ENCODE measurements at regions not wholly inside any gene's neighbourhood (a gene's known extent, or its start where the extent isn't known, plus 50 kb on each side); places are given as distances from the start of the nearest gene placed in this dataset.

- H3K36me3 ChIP-seq (ENCODE audit: control insufficient read depth, insufficient read depth, low read length) = no peaks in the 10 kb centered on the region
- H3K23ac ChIP-seq (ENCODE audit: low read depth, low read length) = no peak overlapping the region
- H3K56ac ChIP-seq (ENCODE audit: extremely low read depth, insufficient read depth, low read length) = no peak overlapping the region
- no peak overlapping the region for H2BK15ac ChIP-seq (ENCODE audit: low read depth, low read length)
- H4K8ac ChIP-seq (ENCODE audit: low read depth in 2 of 2, low read length in 2 of 2) = no peak overlapping the region
- H2AK5ac ChIP-seq (ENCODE audit: low read depth, low read length) = no peak overlapping the region
- intact Hi-C loops (cut with micrococcal nuclease) = no loop called here
- H4K5ac ChIP-seq (ENCODE audit: low read depth, low read length) = no peak overlapping the region
- no peak overlapping the region for H3K27ac ChIP-seq (ENCODE audit: insufficient read depth, low read length)
- DNase-seq (no peak), ATAC-seq (ENCODE audit: low read depth) (no peak)
- POLR2A ChIA-PET (ENCODE audit: unreplicated experiment) = no interaction called here
- in situ Hi-C loops (cut with MboI; ENCODE audit: low sequenced_read_pairs) = no loop called here
- no peaks in the 10 kb centered on the region for H3K9me1 ChIP-seq (ENCODE audit: insufficient read depth, low read length)
- H3K14ac ChIP-seq (replicated peaks; ENCODE audit: low read depth, low read length) = no peak overlapping the region
- no peak overlapping the region for H3K4ac ChIP-seq (ENCODE audit: low read depth, low read length)
- H2BK5ac ChIP-seq (ENCODE audit: low read depth, low read length, poor library complexity, severe bottlenecking) = no peak overlapping the region
- H3K4me3 ChIP-seq (ENCODE audit: insufficient read depth, low read depth, low read length) = no peak overlapping the region
- no peak overlapping the region for H2AFZ ChIP-seq (replicated peaks; ENCODE audit: low read length, poor library complexity)
- H4K20me1 ChIP-seq (ENCODE audit: insufficient read depth, low read length) = no peaks in the 10 kb centered on the region
- no peak overlapping the region for H3K4me2 ChIP-seq (ENCODE audit: low read depth, low read length)
- no peak overlapping the region for H3K18ac ChIP-seq (ENCODE audit: low read depth, low read length)
- no peaks in the 10 kb centered on the region for H3K4me1 ChIP-seq (ENCODE audit: control insufficient read depth, insufficient read depth, low read length)
- BruUV-seq (replicated peaks) = no TSS peak
- H2BK20ac ChIP-seq (ENCODE audit: low read depth, low read length) = no peak overlapping the region
- H3K9me3 ChIP-seq (ENCODE audit: control insufficient read depth, insufficient read depth, low read length) = no peaks in the 10 kb centered on the region
- WGBS, 2 experiments (ENCODE audit: extremely low coverage in 2 of 2, insufficient read length in 1 of 2) = 80% methylated on average over 1 of the region's 5 CpGs; no CpG with 5 or more reads in 1 of the 2 experiments
- TF ChIP-seq, protein P1, sequence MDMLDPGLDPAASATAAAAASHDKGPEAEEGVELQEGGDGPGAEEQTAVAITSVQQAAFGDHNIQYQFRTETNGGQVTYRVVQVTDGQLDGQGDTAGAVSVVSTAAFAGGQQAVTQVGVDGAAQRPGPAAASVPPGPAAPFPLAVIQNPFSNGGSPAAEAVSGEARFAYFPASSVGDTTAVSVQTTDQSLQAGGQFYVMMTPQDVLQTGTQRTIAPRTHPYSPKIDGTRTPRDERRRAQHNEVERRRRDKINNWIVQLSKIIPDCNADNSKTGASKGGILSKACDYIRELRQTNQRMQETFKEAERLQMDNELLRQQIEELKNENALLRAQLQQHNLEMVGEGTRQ (IDR thresholded peaks at IDR 0.05; ENCODE audit: low read depth, low read length) = no peak
- no peak for TF ChIP-seq MXI1 (IDR thresholded peaks at IDR 0.05; ENCODE audit: borderline replicate concordance, low read depth, low read length)
- no peak for TF ChIP-seq RCOR1 (IDR thresholded peaks at IDR 0.05; ENCODE audit: insufficient replicate concordance, low read length)
- TF ChIP-seq CEBPB (IDR thresholded peaks at IDR 0.05; ENCODE audit: low read depth, low read length) = no peak
- TF ChIP-seq RAD21 (IDR thresholded peaks at IDR 0.05; ENCODE audit: low read length) = no peak
- no peak for TF ChIP-seq RFX5 (IDR thresholded peaks at IDR 0.05; ENCODE audit: low read depth, low read length)
- TF ChIP-seq, protein P2, sequence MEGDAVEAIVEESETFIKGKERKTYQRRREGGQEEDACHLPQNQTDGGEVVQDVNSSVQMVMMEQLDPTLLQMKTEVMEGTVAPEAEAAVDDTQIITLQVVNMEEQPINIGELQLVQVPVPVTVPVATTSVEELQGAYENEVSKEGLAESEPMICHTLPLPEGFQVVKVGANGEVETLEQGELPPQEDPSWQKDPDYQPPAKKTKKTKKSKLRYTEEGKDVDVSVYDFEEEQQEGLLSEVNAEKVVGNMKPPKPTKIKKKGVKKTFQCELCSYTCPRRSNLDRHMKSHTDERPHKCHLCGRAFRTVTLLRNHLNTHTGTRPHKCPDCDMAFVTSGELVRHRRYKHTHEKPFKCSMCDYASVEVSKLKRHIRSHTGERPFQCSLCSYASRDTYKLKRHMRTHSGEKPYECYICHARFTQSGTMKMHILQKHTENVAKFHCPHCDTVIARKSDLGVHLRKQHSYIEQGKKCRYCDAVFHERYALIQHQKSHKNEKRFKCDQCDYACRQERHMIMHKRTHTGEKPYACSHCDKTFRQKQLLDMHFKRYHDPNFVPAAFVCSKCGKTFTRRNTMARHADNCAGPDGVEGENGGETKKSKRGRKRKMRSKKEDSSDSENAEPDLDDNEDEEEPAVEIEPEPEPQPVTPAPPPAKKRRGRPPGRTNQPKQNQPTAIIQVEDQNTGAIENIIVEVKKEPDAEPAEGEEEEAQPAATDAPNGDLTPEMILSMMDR (conservative IDR thresholded peaks at IDR 0.05; ENCODE audit: low read depth, low read length) = no peak
- no peak for TF ChIP-seq NFE2L2 (IDR thresholded peaks at IDR 0.05; ENCODE audit: low read depth, low read length)
- TF ChIP-seq CHD1 (IDR thresholded peaks at IDR 0.05; ENCODE audit: low read depth, low read length) = no peak
- TF ChIP-seq POLR2A (IDR thresholded peaks at IDR 0.05; ENCODE audit: low read depth, low read length) = no peak
- TF ChIP-seq, protein P3, sequence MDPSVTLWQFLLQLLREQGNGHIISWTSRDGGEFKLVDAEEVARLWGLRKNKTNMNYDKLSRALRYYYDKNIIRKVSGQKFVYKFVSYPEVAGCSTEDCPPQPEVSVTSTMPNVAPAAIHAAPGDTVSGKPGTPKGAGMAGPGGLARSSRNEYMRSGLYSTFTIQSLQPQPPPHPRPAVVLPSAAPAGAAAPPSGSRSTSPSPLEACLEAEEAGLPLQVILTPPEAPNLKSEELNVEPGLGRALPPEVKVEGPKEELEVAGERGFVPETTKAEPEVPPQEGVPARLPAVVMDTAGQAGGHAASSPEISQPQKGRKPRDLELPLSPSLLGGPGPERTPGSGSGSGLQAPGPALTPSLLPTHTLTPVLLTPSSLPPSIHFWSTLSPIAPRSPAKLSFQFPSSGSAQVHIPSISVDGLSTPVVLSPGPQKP (IDR thresholded peaks at IDR 0.05; ENCODE audit: borderline replicate concordance, low read depth, low read length) = no peak
- no peak for TF ChIP-seq MAZ (IDR thresholded peaks at IDR 0.05; ENCODE audit: borderline replicate concordance, low read depth, low read length)
- no peak for TF ChIP-seq FOS (IDR thresholded peaks at IDR 0.05; ENCODE audit: low read depth, low read length)
- TF ChIP-seq BHLHE40 (IDR thresholded peaks at IDR 0.05; ENCODE audit: low read depth, low read length) = no peak
- TF ChIP-seq SMC3 (IDR thresholded peaks at IDR 0.05; ENCODE audit: low read depth, low read length) = no peak
- H3K9ac ChIP-seq (ENCODE audit: low read depth, low read length) = no peak overlapping the region
- dilution Hi-C loops (cut with HindIII; ENCODE audit: low sequenced_read_pairs, unreplicated experiment) = no loop called here
- no peaks in the 10 kb centered on the region for H3K79me1 ChIP-seq (ENCODE audit: low read depth in 1 of 2, low read length in 2 of 2)
- no peak overlapping the region for H2AK9ac ChIP-seq (replicated peaks; ENCODE audit: low read depth, low read length, poor library complexity)
- H2BK120ac ChIP-seq (ENCODE audit: low read depth, low read length) = no peak overlapping the region
- peaks cover 16% of the 10 kb centered on the region for H3K27me3 ChIP-seq (ENCODE audit: control insufficient read depth, insufficient read depth, low read length)
- H4K91ac ChIP-seq (ENCODE audit: insufficient read depth, low read depth, low read length) = no peak overlapping the region
- CTCF ChIA-PET = interaction anchor here (0.6 kb wide), 1 partner anchor 11 kb away, joined by 3 read pairs; no protein-coding TSS in a partner anchor
These were observed 57.6 kb upstream of the CD302 start for GRCh38 chr2:159855557-159856061.

Measured in IMR-90 (cell line).